Superior temporal gyrus (tissue), 1 donor: ENCODE measurements at regions not wholly inside any gene's neighbourhood (a gene's known extent, or its start where the extent isn't known, plus 50 kb on each side); places are given as distances from the start of the nearest gene placed in this dataset.

Experiments
- DNase-seq: peaks from one replicate; pipeline ENCODE4 v3.0.0-alpha.2; 2016; ENCODE audit errors: extremely low spot score

GRCh38 chr13:76750126-76750525, 136.1 kb downstream of the KCTD12 start:
- no peak for DNase-seq

- DNase-seq, result no peak
Measured at GRCh38 chr13:76745261-76746200, 140.7 kb downstream of the KCTD12 start.

GRCh38 chr13:76741624-76742023, 144.6 kb downstream of the KCTD12 start:
- DNase-seq, result no peak

GRCh38 chr13:76741046-76741445, 145.2 kb downstream of the KCTD12 start:
- DNase-seq, result no peak

GRCh38 chr13:76738616-76739015, 147.6 kb downstream of the KCTD12 start:
- DNase-seq, result no peak

GRCh38 chr13:76737526-76737925, 148.7 kb downstream of the KCTD12 start:
- no peak for DNase-seq

- DNase-seq, result no peak
Measured at GRCh38 chr13:76735641-76736040, 150.6 kb downstream of the KCTD12 start.

GRCh38 chr13:76733671-76734070, 152.5 kb downstream of the KCTD12 start:
- DNase-seq, result no peak

GRCh38 chr13:76732367-76732766, 153.8 kb downstream of the KCTD12 start:
- no peak for DNase-seq

- no peak for DNase-seq
Measured at GRCh38 chr13:76730220-76730619, 156.0 kb downstream of the KCTD12 start.

GRCh38 chr13:76729691-76730090, 156.5 kb downstream of the KCTD12 start:
- no peak for DNase-seq

GRCh38 chr13:76725896-76726295, 160.3 kb downstream of the KCTD12 start:
- no peak for DNase-seq

GRCh38 chr13:76725211-76725610, 161.0 kb downstream of the KCTD12 start:
- DNase-seq, result no peak

GRCh38 chr13:76724421-76724820, 161.8 kb downstream of the KCTD12 start:
- DNase-seq, result no peak

- DNase-seq, result no peak
Measured at GRCh38 chr13:76723551-76724232, 162.5 kb downstream of the KCTD12 start.

GRCh38 chr13:76722782-76723181, 163.4 kb downstream of the KCTD12 start:
- no peak for DNase-seq

- no peak for DNase-seq
Measured at GRCh38 chr13:76720821-76721220, 165.4 kb downstream of the KCTD12 start.

- DNase-seq, result no peak
Measured at GRCh38 chr13:76720416-76720815, 165.8 kb downstream of the KCTD12 start.

- no peak for DNase-seq
Measured at GRCh38 chr13:76719955-76720354, 166.2 kb downstream of the KCTD12 start.

- DNase-seq, result no peak
Measured at GRCh38 chr13:76717092-76717491, 169.1 kb downstream of the KCTD12 start.

- no peak for DNase-seq
Measured at GRCh38 chr13:76715621-76716020, 170.6 kb downstream of the KCTD12 start.

GRCh38 chr13:76715075-76715474, 171.1 kb downstream of the KCTD12 start:
- no peak for DNase-seq

- DNase-seq, result no peak
Measured at GRCh38 chr13:76713280-76713679, 172.9 kb downstream of the KCTD12 start.
